NCI-H2081 (cell line): ENCODE measurements at regions not wholly inside any gene's neighbourhood (a gene's known extent, or its start where the extent isn't known, plus 50 kb on each side); places are given as distances from the start of the nearest gene placed in this dataset.

Source experiments
- DNase-seq, 2 experiments: peaks; one replicate each; lab custom pipeline; 2025; lab: John Stamatoyannopoulos, UW

DNA sequence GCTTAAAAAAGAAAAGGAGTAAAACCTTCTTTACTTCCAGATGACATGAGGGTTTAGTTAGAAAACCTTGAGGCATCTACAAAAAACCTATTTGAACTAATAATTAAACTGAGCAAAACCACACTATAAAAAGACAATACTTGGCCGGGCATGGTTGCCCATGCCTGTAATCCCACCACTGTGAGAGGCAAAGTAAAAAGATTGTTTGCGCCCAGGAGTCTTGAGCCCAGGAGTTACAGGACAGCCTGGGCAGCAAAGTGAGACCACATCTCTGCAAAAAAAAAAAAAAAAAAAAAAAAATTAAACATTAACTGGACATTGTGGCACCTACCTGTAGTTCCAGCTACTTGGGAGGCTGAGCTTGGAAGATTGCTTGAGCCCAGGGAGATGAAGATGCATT is 502.8 kb upstream of the LRRTM4 start:
- DNase-seq, result no peak

DNA sequence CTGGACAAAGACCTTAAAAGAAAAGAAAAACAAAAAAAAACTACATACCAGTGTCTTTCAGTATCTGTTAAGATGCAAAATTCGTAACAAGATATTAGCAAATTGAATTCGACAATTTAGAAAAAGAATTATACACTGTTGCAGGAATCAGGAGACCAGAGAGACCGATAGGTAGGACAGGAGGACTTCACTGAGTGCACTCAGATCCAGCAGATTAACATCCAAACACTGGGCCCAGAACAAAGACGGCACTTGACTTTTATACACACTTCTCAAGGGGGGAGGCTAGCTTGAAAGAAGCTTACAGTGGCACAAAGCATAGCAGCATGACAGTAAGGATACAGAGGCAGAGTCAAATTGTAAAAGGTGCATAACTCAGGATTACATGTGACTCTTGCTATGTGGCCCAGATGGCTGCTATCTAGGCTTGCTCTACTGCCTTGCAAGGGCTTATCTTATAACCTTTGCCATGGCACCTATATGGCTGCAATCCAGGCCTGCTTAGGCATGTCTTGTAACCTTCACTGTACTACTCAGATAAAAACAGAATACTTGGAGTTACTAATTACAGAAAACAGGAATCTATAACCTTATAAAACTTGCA is 507.3 kb upstream of the LRRTM4 start:
- no peak for DNase-seq

DNA sequence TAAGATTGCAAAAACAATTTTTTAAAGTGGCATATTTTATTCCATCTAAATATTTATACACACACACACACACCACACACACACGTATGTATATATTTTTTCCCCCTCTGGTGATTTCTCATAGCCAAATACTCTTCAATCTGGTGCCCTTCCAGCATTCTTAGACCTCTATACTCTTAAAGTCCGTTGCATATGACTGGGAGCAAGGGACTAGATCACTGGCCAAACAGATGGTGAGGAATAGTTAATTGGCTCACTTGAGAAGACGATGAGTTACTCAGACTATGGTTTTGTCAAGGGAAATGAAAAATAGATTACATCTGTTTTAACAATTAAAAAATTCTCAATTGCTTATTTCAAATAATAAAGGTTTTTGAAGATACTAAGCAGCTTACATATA is 512.5 kb upstream of the LRRTM4 start:
- DNase-seq, result no peak

DNA sequence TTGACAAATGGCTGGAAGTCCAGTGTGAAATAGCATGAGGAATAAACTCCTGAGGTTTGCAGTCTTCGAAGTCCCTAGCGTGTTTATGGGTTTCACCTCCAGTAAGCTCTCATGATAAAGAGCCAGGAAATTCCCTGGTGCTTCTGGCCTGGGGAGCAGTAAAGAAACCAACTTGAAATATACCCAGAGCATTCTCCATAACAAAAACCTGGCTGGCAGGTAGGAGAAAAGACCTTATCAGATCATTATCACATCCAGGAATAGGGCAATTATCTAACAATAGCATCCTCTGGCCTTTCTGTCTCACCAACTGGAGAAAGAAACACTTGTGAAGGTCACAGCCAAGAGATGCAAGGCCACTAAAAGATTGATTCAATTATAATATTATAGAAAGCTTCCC is 513.6 kb upstream of the LRRTM4 start:
- DNase-seq, result no peak

DNA sequence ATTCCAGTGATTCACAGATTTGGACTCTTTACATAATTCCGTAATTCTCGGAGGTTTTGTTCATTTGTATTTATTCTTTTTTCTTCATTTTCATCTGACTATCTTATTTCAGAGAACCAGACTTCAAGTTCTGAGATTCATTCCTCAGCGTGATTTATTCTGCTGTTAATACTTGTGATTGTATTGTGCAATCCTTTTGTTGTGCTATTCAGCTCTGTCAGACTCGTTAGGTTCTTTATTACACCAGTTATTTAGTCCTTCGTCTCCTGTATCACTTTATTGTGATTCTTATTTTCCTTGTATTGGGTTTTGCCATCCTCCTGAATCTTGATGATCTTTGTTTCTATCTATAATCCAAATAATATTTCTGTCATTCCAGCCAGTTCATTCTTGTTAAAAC is 529.3 kb upstream of the LRRTM4 start:
- DNase-seq, result no peak

DNA sequence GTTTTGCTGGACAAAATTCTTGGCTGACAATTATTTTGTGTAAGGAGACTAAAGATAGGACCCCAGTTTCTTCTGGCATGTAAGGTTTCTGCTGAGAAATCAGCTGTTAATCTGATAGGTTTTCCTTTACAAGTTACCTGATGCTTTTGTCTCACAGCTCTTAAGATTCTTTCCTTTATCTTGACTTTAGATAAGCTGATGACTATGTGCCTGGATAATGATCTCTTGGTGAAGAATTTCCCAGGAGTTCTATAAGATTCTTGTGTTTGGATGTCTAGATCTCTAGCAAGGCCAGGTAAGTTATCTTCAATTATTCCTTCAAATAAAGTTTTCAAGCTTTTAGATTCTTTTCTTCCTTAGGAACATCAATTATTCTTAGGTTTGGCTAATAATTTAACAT is 534.8 kb upstream of the LRRTM4 start:
- DNase-seq, result no peak

DNA sequence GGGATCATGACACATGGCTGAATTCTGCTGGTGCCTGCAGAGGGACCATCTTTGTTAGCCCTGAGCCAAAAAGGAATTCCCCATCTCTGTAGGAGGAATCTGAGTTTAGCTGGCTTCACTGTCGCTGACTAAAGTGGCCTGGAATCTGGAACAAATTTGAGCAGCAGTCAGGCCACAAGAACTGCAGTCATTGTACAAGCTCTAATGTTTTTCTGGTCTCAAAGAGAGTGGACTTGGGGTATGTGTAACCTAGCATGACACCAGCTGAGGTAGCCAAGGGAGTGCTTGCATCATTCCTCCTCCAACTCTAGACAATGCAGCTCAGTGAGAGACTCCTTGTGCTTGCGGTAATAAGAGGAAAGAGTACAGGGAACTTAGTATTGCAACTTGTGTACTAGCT is 539.1 kb upstream of the LRRTM4 start:
- no peak for DNase-seq

DNA sequence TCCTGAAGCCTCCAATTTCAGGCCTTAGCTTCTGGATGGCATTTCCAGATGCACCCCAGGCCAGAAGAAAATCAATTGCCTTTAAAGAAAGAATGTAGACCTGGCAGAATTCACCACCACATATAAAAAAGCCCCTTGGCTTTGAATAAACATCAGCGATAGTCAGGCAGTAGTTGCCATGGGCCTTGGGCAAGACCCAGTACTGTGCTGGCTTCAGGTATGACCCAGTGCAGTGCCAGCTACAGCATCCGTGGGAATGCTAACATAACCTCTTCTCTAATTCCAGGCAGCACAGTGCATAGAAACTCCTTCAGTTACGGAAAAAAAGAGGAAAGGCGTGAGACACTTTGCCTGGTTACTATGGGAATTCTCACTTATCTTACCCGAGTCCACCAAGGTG is 539.6 kb upstream of the LRRTM4 start:
- DNase-seq, result no peak

DNA sequence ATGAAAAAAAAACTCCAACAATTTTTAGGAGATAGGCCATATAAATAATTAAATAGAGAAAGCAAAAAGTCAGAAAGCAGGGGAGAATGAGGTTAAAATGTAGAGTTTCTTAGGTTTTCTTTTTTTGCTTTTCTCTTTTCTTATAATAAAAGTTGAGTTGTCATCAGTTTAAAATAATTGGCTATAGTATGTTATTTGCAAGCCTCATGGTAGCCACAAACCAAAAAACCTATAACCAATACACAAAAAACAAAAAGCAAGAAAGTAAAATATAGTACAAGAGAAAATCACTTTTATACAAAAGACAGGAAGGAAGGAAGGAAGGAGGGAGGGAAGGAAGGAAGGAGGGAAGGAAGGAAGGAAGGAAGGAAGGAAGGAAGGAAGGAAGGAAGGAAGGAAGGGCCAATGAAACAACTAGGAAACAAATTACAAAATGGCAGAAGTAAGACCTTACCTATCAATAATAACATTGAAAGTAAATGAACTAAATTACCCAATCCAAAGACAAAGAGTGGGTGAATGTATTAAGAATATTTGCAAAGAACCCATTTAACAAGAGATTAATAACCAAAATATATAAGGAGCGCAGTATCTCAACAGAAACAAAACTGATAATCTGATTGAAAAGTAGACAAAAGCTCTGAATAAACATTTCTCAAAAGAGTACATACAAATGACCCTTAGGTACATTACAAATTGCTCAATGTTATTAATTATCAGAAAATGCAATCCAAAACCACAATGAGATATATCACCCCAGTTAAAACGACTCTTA is 541.3 kb upstream of the LRRTM4 start:
- no peak for DNase-seq

DNA sequence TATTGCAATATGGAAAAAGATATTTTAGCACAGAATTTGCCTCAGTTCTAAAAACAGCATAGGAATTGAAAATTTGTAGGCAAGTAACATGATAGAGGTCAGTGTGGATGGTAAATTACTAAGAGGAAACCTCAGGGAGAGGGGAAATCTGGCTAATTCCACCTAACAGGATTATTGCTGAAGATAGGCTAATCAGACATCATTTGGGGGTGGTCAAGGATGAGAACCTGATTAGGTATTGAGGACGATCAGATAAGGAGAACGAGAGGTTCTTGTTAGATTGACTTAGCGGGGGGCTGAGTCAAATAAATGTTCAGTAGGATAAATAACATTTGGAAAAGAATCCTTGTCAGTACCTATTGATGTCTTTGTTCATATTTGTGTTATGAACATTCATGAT is 543.2 kb upstream of the LRRTM4 start:
- DNase-seq, result no peak

DNA sequence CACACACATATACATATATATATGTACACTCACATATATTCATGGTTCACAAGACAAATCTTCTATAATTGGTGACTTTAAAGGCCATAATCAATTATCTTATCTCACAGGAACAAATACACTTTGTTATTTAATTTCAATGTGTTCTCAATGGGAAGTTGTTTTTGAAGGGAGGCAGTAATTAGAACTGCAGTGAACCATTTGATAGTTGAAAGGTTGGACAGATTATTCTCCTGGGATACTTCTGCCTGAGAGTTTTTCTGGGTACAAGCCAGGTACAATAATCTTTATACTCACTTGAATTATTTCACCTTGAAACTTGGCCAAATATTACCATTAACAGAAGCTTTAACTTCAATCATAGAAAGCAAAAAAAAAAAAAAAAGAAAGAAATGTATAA is 546.6 kb upstream of the LRRTM4 start:
- DNase-seq, result peak; percentile 49 to 88

DNA sequence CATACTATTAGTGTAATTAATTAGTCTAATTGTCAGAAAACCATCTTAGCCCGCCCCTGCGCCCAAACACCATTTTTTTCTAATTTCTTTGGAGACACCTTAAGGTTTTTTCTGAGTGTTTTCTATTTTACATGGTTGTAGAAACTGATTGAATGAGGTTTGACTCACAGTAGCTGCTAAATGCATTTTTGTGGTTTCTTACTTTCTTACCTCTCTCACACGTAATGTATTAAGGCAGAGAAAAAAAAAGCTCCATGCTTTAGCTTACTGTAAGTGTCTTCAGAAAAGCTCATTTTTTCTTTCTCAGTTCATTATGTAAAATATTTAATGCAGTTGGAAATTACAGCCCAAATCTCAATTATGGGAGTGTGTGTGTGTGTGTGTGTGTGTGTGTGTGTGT is 548.5 kb upstream of the LRRTM4 start:
- no peak for DNase-seq

DNA sequence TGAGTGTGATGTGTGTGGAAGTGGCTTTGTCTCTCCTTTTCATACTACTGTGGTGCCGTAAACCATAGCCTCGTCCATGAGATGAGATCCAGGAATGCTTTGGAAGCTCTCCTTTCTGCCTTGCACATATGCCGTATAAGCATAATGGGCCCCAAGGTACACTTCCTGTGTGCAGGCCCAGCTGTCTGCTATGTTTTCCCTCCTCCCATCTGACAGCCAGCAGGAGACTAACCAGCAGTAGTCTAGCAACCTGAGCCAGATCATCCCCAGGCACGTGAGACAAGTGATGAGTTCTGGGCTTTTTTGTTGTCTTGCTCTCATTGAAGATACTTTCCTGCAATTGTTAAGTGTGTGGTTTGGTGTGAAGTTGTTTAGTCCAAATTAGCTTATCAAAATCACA is 555.5 kb upstream of the LRRTM4 start:
- peak; percentile 66 to 85 for DNase-seq

DNA sequence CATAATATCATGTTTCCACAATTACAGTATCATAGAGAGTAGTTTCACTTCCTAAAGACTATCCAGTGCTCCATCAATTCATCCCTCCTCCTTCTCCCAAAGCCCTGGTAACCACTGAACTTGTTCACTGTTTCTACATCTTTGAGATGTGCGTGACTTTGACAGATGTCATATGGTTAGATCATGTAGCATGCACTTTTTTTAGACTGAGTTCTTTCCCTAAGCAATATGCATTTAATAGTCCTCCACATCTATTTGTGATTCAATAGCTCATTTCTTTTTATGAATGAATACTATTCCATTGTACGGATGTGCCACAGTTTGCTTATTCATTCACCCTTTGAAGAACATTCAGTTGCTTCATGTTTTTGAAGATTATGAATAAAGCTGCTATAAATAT is 560.4 kb upstream of the LRRTM4 start:
- DNase-seq, result no peak

DNA sequence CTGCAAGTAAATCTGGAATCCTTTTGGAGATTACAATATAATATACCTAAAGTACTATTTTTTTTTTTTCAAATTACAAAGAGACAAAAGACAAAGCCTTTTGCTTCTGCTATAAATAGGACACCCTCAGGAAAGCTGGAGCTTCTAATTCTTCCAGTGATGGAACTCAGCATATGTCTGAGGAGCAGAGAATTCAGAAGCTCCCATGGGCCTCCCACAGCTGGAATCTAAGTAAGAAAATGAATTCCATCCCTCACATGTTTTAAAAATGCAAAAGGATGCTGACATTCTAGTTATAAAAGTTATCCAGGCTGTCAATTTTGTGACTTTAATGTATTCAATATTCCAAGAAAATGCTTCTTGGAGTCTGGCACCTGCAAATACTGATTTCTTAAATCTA is 571.3 kb upstream of the LRRTM4 start:
- no peak for DNase-seq

DNA sequence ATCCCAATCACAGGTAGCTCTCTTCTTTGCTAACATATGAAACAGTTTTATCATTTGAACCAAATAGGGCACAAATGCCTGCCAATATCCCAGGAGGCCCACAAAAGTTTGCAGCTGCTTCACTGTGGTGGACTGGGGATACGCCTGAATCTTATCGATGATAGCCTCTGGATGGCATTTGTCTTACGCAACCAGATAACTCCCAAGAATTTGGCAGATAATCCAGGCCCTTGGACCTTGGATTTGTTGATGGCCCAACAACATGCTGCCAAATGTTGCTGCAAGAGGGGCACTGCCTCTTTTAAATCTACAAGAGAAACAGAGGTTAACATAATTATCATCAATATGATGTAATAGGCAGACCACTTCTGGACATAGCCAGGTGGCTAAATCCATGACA is 587.1 kb upstream of the LRRTM4 start:
- no peak for DNase-seq

DNA sequence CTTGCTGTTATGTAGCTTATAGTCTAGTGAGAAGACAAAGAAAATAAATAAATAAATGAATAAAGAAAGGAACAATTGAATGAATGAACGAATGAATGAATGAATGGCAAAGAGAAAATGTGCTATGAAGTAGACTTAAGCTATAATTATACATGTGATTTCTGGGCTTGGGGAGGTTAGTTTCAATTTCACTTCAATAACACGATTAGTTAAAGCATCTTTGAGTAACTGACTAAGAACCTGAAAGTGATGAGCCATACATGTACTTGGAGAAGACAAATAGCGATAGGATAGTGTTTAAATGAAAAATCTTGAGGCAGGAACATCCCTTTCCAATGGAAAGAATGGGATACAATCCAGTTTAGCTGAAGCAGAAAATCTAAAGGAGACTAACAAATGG is 593.1 kb upstream of the LRRTM4 start:
- no peak for DNase-seq

DNA sequence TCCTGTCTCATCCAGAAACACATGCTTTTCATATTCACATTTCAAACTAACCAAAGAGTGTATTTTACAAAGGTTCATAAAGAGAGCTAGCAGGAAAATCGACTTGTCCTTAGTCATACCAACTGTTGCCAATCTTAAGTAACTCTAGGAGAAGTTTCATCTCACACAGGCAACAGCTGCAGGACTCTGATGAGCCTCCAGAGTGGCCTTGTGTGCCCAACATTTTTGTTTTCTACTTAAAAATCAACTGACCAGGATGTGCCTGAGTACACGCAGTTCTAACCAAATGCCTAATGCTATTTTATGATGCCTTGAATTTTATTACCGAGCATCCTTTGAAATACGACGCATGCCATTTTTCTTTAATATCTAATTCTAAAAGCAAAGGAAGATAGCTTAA is 595.9 kb upstream of the LRRTM4 start:
- DNase-seq, result no peak

DNA sequence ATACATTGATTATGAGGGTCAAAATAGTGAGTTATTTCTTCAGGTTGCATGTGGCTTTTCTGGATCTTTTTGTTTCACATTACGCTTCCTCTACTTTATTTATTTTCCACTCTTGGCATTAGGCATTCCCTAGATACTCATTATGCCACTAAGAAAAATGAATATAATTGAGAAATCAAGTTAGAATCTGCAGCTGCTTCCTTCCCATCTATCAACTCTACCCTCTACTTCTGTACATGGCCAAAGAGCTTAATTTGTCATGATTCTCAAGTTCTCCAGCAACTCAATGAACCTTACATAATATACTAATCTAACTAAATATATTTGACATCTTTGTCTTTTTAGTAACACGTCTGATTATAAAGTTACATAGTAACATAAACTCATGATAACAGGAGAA is 598.1 kb upstream of the LRRTM4 start:
- DNase-seq, result no peak

DNA sequence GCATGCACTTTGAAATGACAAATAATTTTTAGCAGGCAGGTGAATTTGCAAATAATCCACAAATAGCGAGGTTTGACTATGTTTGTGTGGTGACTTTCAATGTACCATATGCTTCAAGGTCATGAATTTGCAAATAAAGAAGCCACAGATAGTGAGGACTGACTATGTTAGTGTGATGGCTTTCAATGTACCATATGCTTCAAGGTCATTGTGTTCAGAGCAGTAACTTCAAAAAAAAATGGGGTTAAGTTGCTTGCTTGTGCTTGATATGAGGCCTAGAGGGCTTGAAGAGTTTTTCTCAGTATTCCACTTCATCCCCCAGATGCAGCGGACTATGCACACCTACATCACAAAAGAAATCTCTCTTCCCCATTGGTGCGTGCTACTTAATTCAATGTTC is 602.9 kb upstream of the LRRTM4 start:
- DNase-seq, result no peak

DNA sequence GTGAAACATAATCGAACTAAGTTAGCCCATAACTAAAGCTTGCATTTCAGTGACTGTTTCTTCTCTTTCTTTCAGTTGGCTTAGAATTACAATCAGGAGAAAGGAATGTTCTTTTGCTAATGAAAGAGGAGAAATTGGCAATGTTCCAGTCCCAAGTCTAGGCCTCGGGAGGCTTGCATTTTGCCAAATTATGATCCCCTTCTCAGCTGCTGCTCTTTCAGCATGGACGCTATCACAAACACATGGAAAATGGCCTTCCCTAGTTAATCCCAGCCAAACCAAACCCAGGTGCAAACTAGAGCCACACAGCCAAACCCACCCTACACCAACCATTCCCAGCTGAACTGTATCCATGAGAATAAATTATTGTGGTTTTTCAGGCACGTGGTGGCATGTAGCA is 605.2 kb upstream of the LRRTM4 start:
- DNase-seq, result peak in 1 of 2 experiments; percentile 53

DNA sequence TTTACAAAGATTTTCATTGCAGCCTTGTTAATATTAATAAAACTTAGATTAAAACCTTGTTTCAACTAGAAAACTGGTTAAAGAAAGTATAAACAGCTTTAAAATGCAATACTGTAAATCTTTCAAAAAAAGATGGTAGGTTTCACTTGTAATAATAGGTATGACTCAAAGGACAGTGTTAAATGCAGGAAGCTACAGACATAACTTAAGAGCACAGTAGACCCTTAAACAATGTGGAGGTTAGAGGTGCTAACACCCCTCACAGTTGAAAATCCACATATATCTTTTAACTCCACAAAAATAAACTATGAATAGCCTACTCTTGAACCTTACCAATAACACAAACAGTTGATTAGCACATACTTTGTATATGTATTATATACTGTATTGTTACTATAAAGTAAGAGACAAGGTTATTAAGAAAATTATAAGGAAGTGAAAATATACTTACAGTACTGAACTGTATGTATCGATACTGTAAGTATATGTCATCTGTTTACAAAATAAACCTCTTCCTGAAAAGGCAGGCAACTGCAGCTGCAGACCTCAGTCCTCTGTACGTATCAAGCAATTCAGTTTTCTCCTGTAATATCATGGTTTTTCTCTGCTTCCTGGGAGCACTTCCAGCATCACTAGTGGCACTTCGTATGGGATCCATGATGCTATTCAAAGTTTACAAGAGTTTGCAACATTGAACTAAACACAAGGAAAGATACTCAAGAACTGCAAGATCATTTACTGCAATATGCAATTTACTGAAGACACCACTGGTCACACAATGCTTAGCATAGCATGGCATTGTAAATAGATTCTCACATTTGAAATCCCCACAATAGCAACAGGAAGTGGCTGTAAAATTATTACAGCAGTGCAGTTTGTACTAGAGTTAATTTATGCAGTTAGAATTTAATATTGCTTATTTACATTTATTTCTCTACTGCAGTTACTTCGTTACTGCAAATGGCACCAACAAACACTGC is 610.5 kb upstream of the LRRTM4 start:
- DNase-seq, result no peak
